Fibroblast of skin of left quadriceps (primary cell): ENCODE measurements at regions not wholly inside any gene's neighbourhood (a gene's known extent, or its start where the extent isn't known, plus 50 kb on each side); places are given as distances from the start of the nearest gene placed in this dataset.

Source experiments
- DNase-seq, 2 experiments: peaks; one replicate each; pipeline ENCODE4 v3.0.0-alpha.2; 2013; ENCODE audit warnings: low read depth in 2 of 2

DNA sequence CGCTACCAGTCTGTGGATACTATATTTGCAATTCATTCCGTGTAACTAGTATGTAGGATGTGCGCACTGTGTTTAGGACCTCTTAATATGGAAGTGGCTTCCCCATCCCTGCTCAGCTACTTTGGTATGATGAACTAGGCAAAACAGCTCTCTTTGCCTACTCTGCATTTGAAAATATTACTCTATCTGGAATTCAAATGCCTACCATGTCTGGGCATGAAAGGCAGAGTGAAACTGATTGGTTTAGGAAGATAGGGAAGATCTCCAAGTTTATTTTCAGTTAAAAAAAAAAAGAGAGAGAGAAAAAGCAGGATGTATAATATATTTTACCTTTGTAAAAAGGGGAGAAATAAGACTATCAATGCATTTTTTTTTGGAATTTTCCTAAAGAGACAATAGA is 74.1 kb upstream of the ELL2 start:
- no peak for DNase-seq

DNA sequence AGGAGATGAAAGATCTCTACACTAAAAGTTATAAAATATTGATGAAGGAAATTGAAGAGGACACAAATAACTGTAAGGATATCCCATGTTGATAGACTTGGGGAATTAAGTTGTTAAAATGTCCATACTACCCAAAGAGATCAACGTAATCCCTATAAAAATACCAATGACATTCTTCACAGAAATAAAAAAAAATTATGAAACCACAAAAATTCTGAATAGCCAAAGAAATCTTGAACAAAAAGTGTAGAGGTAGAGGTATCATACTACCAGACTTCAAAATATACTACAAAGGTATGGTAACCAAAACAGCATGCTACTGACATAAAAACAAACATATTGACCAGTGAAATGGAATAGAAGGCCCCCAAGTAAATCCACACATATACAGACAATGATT is 71.5 kb upstream of the ELL2 start:
- DNase-seq = no peak

DNA sequence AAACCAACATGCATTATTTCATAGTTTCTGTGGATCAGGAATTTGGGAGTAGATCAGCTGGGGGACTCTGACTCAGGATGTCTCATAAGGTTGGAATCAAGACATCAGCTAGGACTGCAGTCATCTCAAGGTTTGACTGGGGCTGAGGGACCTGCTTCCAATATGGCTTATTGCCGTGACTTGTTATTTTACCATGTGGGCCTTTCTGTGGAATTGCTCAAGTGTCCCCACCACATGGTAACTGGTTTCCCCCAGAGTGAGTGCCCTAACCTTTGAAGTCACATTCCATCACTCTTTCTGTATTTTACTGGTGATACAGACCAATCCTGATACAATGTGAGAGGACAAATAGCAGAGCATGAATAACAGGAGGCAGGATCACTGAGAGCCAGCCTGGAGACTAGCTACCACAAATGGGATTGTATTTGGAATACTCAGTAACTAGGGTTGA is 70.2 kb upstream of the ELL2 start:
- peak; percentile 60 to 63 for DNase-seq

DNA sequence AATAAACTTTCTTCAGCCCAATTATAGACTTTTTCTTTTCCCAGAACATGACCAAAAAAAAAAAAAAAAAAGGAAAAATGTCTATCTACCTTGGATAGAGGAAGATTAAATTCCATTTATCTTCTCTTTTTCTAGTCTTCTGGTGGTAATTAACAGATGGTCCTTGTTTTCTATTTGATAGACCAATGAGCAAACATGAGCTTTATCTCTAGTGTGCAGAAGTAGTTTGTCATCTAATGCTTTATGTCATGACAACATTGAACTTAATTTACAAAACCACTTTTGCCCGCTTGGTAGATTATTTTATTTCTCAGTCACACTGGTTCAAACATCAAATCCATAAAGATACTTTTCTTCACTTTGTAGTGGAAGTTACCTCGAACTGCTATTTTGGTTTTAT is 69.5 kb upstream of the ELL2 start:
- DNase-seq = no peak

DNA sequence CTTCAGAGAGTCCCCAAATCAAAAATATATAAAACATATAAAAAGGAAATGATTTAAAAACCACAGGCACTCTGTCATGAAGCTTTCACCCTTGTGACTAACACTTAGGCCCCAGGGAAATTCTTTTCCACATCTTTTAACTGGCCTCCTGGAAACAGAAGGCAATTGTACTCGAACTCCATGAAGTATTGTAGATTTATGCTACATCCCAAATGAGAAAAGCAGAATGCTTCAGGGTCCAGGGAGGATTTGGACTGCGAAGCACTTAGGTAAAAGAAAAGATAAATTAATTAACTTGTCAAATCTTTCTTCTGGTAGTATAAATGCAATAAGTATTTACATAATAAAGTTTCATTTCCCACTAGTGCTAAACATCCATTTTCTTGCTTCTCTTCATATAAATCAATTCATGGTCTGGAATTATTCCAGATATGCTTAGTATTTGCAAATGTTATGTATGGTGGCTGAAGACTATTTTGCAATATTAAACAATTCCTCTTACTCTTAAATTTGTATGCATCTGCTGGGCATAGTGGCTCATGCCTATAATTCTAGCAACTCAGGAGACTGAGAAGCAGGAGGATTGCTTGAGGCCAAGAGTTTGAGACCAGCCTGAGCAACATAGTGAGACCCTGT is 64.9 kb upstream of the ELL2 start:
- DNase-seq = peak; percentile 91 to 92

DNA sequence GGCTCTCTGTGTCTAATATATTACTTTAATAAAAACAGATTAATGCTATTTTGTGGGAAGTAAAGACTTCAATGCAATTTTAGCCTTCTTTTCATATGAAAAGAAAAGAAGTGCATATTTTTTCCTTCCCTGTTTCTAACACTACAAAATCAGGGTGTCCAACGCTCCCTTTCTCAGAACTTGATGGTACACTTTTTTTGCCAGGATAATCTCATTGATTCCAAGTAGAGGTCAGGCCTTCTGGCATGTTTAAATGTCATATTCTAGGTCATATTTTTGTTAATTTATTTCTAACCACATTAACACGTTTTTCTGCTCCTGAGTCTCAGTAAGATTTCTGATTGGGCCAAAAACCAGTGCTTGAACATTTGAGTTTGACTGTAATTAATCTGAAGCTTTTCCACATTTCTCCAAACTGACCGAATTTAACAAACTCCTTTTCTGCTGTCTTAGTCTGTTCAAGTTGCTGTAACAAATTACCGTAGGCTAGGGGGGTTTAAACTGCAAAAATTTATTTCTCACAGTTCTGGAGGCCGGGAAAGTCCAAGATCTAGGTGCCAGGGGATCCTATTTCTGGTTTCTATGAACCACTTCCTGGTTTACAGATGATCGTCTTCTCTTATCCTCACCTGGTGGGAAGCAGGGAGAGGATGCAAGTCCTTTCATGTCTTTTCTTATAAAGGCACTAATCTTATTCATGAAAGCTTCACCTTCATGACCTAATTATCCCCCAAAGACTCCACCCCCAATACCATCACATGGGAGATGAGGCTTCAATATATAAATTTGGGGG is 63.2 kb upstream of the ELL2 start:
- DNase-seq = no peak

DNA sequence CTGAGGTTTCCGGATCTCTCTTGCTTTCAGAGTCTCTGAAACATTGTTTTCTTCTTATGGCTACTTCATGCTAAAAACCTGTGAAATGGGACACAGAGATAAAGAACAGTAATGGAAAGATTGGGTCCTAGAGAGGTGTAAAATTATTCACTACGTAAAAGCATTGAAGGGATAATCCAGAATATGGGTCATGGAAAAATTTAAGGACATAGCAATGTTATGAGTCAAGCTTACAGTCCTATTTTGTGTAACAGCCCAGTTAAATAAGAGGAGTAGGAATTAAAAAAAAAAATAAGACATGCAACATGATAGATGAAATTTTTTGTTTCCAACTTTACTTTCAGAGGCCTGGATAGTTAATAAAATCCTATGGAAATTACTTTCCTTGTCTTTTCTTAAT is 61.9 kb upstream of the ELL2 start:
- peak; percentile 50 to 54 for DNase-seq

DNA sequence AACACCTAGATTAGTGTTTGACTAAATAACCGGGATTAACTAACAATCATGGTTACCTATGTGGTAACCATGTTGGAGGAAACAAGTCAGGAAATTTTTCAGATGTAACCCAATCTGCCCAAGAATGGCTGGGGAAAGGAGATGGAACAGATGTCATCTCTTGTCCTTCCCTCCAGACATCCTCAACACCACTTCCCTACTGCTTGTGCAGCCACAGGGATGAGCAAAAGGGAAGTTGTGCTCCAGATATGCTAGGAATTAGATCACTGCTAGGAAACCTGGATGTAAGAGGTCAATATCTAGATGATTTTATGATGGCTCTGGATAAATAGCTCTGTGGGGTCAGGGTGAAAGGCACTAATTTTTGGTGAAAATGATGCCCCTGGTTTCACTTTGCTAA is 61.3 kb upstream of the ELL2 start:
- DNase-seq = no peak

DNA sequence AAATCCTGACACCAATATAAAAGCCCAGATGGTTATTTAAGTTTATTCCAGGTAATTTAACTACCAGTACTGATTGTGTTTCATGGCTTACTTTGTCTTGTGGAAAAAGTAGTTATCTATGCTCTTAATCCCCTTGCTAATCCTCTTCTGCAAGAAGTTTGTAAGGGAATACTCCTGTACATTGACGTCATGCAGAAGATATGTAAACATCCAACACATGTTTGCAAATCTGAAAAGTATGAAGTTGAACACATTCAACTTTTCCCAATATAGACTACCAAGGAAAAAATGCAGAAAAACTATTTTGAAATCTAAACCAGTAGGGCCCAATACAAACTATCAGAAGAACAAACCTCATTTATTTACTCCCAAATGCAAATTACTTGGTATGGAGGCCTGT is 56.3 kb upstream of the ELL2 start:
- peak; percentile 85 to 86 for DNase-seq

DNA sequence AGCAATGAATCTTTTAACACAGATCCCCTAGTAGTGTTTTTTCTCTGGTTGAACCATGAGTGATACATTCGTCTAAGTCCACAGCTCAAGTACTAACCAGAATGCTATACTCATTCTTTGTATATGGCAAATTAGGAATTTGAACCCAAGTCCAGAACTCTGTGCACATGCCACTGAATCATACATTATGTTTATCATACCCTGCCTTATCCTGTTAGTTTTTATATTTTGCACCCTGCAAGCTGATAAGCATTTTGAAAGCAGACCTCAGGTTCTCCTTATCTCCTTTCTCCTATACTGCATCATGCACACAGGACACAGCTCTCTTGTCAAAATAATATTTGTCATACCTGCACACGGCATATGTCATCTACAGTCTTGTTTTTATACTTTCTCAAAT is 54.6 kb upstream of the ELL2 start:
- no peak for DNase-seq

DNA sequence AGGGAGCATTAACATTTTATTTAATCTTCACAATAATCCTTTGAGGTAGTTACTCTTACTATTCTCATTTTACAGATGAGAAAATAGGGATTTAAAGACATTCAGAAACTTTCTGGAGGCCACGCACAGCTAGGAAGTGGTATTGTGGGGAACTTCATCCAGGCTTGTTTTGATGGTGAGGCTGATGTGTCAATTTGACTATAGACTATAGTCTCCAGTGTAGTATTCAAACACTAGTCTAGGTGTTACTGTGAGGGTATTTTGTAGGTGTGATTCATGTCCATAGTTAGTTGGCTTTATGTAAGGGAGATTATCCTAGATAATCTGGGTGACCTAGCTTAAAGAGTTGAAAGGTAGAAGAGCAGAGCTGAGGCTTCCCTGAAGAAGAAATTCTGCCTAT is 54.1 kb upstream of the ELL2 start:
- no peak for DNase-seq

DNA sequence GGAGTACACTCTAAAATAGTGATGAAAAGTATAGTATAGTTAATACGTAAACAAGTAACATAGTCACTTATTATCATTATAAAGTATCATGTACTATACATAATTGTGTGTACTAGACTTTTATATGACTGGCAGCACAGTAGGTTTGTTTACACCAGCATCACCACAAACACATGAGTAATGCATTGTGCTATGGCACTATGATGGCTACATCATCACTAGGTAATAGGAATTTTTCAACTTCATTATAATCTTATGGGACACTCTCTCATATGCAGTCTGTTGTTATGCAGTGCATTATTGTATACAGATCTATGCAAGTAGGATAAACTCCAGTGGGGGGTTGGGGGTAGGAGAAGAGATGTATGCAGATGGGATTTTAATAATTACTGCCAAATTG is 52.7 kb upstream of the ELL2 start:
- no peak for DNase-seq

DNA sequence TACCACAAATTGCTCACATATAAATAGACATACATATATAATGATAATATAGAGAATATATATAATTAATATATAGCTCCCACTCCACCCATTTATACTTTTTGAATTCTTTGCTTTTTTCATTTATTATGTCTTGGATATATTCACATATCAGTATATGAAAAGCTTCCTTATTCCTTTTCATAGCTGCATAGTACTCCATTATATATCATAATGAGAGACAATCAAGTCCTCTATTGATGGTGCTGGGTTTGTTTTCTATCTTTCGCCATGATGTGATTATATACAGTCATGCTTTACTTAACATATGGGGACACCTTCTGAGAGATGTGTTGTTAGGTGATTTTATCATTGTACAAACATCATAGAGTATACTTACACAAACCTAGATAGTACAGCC is 51.6 kb upstream of the ELL2 start:
- DNase-seq = no peak

DNA sequence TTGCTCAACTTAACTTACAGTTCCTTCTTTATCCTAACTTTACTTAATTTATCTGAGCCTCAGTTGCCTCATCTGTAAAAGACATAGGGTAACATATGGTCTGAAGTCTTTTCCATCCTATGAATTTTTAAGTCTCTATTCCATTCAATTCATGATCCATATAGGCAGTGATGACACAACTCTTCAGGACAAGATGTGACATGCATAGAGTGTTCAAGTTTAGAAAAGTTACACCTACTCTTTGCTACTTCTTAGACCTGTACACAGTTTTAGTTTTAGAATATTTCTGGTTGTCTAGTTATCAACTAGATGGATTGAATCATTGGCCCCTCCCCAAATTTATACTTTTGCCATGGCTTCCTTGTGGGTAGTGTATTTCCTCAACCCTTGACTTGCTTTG is 50.7 kb upstream of the ELL2 start:
- no peak for DNase-seq
